ENCODE measurements at regions not wholly inside any gene's neighbourhood (a gene's known extent, or its start where the extent isn't known, plus 50 kb on each side); places are given as distances from the start of the nearest gene placed in this dataset.

GRCh38 chr18:60965856-60966255 lies 367.4 kb upstream of the CDH20 start:
- POLR2A ChIA-PET = no interaction called here
- FAIRE-seq = no peak

More at GRCh38 chr18:60965856-60966255, 367.4 kb upstream of the CDH20 start:
- BruUV-seq (replicated peaks) = no TSS peak
- Histone ChIP-seq H3K4me1 (replicated peaks in 1 of 2; ENCODE audit: control insufficient read depth in 2 of 2, insufficient read depth in 2 of 2, low read length in 2 of 2) (no peaks in the 10 kb centered on the region), H3K27me3 (ENCODE audit: control insufficient read depth in 2 of 2, insufficient read depth in 2 of 2, low read length in 2 of 2) (no peaks in the 10 kb centered on the region), H3K9me1 (ENCODE audit: control insufficient read depth, insufficient read depth, low read length) (no peaks in the 10 kb centered on the region), H3K4me2 (ENCODE audit: insufficient read depth, low read length) (no peak overlapping the region), H4K20me1 (replicated peaks; ENCODE audit: control insufficient read depth, insufficient read depth, low read length) (no peaks in the 10 kb centered on the region), H3K9me3 (replicated peaks; ENCODE audit: control insufficient read depth, insufficient read depth, low read depth, low read length) (no peaks in the 10 kb centered on the region), H3K9ac (ENCODE audit: insufficient read depth in 1 of 2, low read depth in 2 of 2, low read length in 2 of 2) (no peak overlapping the region), H3K36me3 (ENCODE audit: control insufficient read depth, insufficient read depth, low read length) (no peaks in the 10 kb centered on the region), H3K4me3 (no peak overlapping the region), H2AFZ (ENCODE audit: low read depth, low read length) (no peak overlapping the region), H3K79me2 (ENCODE audit: control insufficient read depth, insufficient read depth, low read length) (no peaks in the 10 kb centered on the region), H3K27ac (ENCODE audit: extremely low read depth, low read depth, low read length) (no peak overlapping the region)
- no peak for ATAC-seq
- in situ Hi-C loops (cut with MboI) (no loop called here), intact Hi-C loops (cut with micrococcal nuclease) (no loop called here)
- TF ChIP-seq GABPB1 (CRISPR knock-in tag; IDR thresholded peaks at IDR 0.05) (no peak), ZZZ3 (IDR thresholded peaks at IDR 0.05) (no peak), DACH1 (IDR thresholded peaks at IDR 0.05; ENCODE audit: partially characterized antibody) (no peak), POLR2H (tag; IDR thresholded peaks at IDR 0.05; ENCODE audit: low read depth) (no peak), ZNF23 (CRISPR knock-in tag; IDR thresholded peaks at IDR 0.05) (no peak), RNF2 (IDR thresholded peaks at IDR 0.05) (no peak), FOXA1 (IDR thresholded peaks at IDR 0.05; ENCODE audit: borderline replicate concordance) (no peak), CBX8 (IDR thresholded peaks at IDR 0.05; ENCODE audit: borderline replicate concordance, extremely low read depth, low read depth, low read length, poor library complexity, severe bottlenecking) (no peak), POLR2B (IDR thresholded peaks at IDR 0.05; ENCODE audit: low read depth, partially characterized antibody) (no peak), HNRNPLL (IDR thresholded peaks at IDR 0.05; ENCODE audit: low read depth, low read length, poor library complexity, severe bottlenecking) (no peak), ARID1B (IDR thresholded peaks at IDR 0.05) (no peak), TAF9B (IDR thresholded peaks at IDR 0.05; ENCODE audit: partially characterized antibody) (no peak), ZC3H4 (CRISPR knock-in tag; IDR thresholded peaks at IDR 0.05; ENCODE audit: borderline replicate concordance) (no peak), ATF3 (IDR thresholded peaks at IDR 0.05) (no peak), ATF3 (CRISPR knock-in tag; conservative IDR thresholded peaks at IDR 0.05) (no peak), MLLT1 (IDR thresholded peaks at IDR 0.05) (no peak)
- CTCF ChIA-PET (ENCODE audit: low intra/inter-chr PET ratio) = no interaction called here
- no peak for DNase-seq (ENCODE audit: extremely low read depth in 1 of 4, low spot score in 3 of 4)
